WTC11 (cell line): ENCODE measurements at regions not wholly inside any gene's neighbourhood (a gene's known extent, or its start where the extent isn't known, plus 50 kb on each side); places are given as distances from the start of the nearest gene placed in this dataset.

Source experiments
- ATAC-seq: fragments of 200-7000 bp; cut with Tn5 transposase; 2 replicates; pipeline ENCODE4 v1.10.0; 2021; ENCODE audit warnings: mild to moderate bottlenecking, moderate library complexity
- CTCF ChIA-PET: fragments of 300-600 bp; sonication (Branson Sonifier 250); formaldehyde crosslinking; loops from one replicate; lab custom pipeline; 2021; ENCODE audit warnings: antibody characterized with exemption; lab: Charles Lee
- POLR2A ChIA-PET: fragments of 350-600 bp; sonication (Branson Sonifier 250); formaldehyde crosslinking; loops from one replicate; lab custom pipeline; 2021; ENCODE audit warnings: antibody characterized with exemption; lab: Charles Lee
- DNase-seq: peaks from one replicate; pipeline ENCODE4 v3.0.0; 2021; ENCODE audit warnings: low spot score
- H3K27ac Mint-ChIP-seq: 2 replicates; pipeline ENCODE4 v1.8.0; 2021; ENCODE audit warnings: mixed read lengths
- H3K27me3 Mint-ChIP-seq: 2 replicates; pipeline ENCODE4 v1.8.0; 2021; ENCODE audit warnings: low read depth, mild to moderate bottlenecking, moderate library complexity, mixed read lengths
- H3K36me3 Mint-ChIP-seq: 2 replicates; pipeline ENCODE4 v1.8.0; 2021; ENCODE audit warnings: mixed read lengths
- H3K4me1 Mint-ChIP-seq: 2 replicates; pipeline ENCODE4 v1.8.0; 2022; ENCODE audit warnings: mixed read lengths
- H3K4me3 Mint-ChIP-seq: 2 replicates; pipeline ENCODE4 v1.8.0; 2021; ENCODE audit warnings: mild to moderate bottlenecking, moderate library complexity, mixed read lengths
- H3K9me3 Mint-ChIP-seq: 2 replicates; pipeline ENCODE4 v1.8.0; 2021; ENCODE audit warnings: mixed read lengths
- ESRRA ChIP-seq: sonication (generic); formaldehyde crosslinking; IDR thresholded peaks from 2 replicates; pipeline ENCODE4 v1.8.1; 2022; ENCODE audit warnings: mild to moderate bottlenecking, missing genetic modification reagents, borderline replicate concordance
- GTF2I ChIP-seq: fragments of 250-450 bp; sonication (Bioruptor Pico); conservative IDR thresholded peaks from 2 replicates; pipeline ENCODE4 v1.4.0; 2021; ENCODE audit warnings: mild to moderate bottlenecking
- KAT7 ChIP-seq: sonication (generic); formaldehyde crosslinking; IDR thresholded peaks from 2 replicates; pipeline ENCODE4 v1.8.1; 2023; ENCODE audit warnings: missing genetic modification reagents, mild to moderate bottlenecking, borderline replicate concordance
- NR3C1 ChIP-seq: sonication (generic); formaldehyde crosslinking; conservative IDR thresholded peaks from 2 replicates; pipeline ENCODE4 v1.8.1; 2023; ENCODE audit warnings: low read depth, mild to moderate bottlenecking, missing genetic modification reagents
- OVOL2 ChIP-seq: fragments of 250-450 bp; sonication (Bioruptor Pico); IDR thresholded peaks from 2 replicates; pipeline ENCODE4 v1.9.0; 2021; ENCODE audit warnings: mild to moderate bottlenecking, borderline replicate concordance
- PRRX2 ChIP-seq: fragments of 250-450 bp; sonication (Bioruptor Pico); IDR thresholded peaks from 2 replicates; pipeline ENCODE4 v1.8.0; 2021; ENCODE audit warnings: mild to moderate bottlenecking
- SMAD3 ChIP-seq: sonication (generic); formaldehyde crosslinking; IDR thresholded peaks from 2 replicates; pipeline ENCODE4 v1.8.0; 2022; ENCODE audit warnings: missing genetic modification reagents, mild to moderate bottlenecking, borderline replicate concordance
- SP1 ChIP-seq: sonication (generic); formaldehyde crosslinking; conservative IDR thresholded peaks from 2 replicates; pipeline ENCODE4 v1.8.1; 2022; ENCODE audit warnings: missing genetic modification reagents
- TCF7 ChIP-seq: sonication (generic); formaldehyde crosslinking; IDR thresholded peaks from 2 replicates; pipeline ENCODE4 v1.8.0; 2022; ENCODE audit warnings: mild to moderate bottlenecking, low read depth, missing genetic modification reagents, moderate library complexity
- TP53 ChIP-seq: sonication (generic); formaldehyde crosslinking; IDR thresholded peaks from 2 replicates; pipeline ENCODE4 v1.8.1; 2023; ENCODE audit warnings: mild to moderate bottlenecking, missing genetic modification reagents
- ZNF232 ChIP-seq: sonication (generic); formaldehyde crosslinking; IDR thresholded peaks from 2 replicates; pipeline ENCODE4 v1.8.0; 2022; ENCODE audit warnings: mild to moderate bottlenecking, missing genetic modification reagents
- ZNF263 ChIP-seq: sonication (generic); formaldehyde crosslinking; IDR thresholded peaks from 2 replicates; pipeline ENCODE4 v1.8.1; 2022; ENCODE audit warnings: low read depth, mild to moderate bottlenecking, moderate library complexity, missing genetic modification reagents
- ZNF396 ChIP-seq: fragments of 250-450 bp; sonication (Bioruptor Pico); IDR thresholded peaks from 2 replicates; pipeline ENCODE4 v1.8.0; 2021; ENCODE audit warnings: mild to moderate bottlenecking, moderate library complexity, borderline replicate concordance
- TF ChIP-seq, protein P1 (sequence below): sonication (generic); formaldehyde crosslinking; IDR thresholded peaks from 2 replicates; pipeline ENCODE4 v1.8.1; 2023; ENCODE audit warnings: mild to moderate bottlenecking, missing genetic modification reagents
- TF ChIP-seq, protein P2 (sequence below): fragments of 250-450 bp; sonication (Bioruptor Pico); IDR thresholded peaks from 2 replicates; pipeline ENCODE4 v1.9.0; 2021; ENCODE audit warnings: moderate library complexity, mild to moderate bottlenecking, inconsistent platforms, borderline replicate concordance
- TF ChIP-seq, protein P3 (sequence below): sonication (generic); formaldehyde crosslinking; IDR thresholded peaks from 2 replicates; pipeline ENCODE4 v1.8.1; 2022; ENCODE audit warnings: mild to moderate bottlenecking, missing genetic modification reagents, moderate library complexity, borderline replicate concordance
- TF ChIP-seq, protein P4 (sequence below): fragments of 250-450 bp; sonication (Bioruptor Pico); IDR thresholded peaks from 2 replicates; pipeline ENCODE4 v1.9.0; 2021; ENCODE audit warnings: mild to moderate bottlenecking
- TF ChIP-seq, protein P5 (sequence below): sonication (generic); formaldehyde crosslinking; IDR thresholded peaks from 2 replicates; pipeline ENCODE4 v1.8.1; 2022; ENCODE audit warnings: low read depth, mild to moderate bottlenecking, moderate library complexity, missing genetic modification reagents, borderline replicate concordance
- TF ChIP-seq, protein P6 (sequence below): sonication (generic); formaldehyde crosslinking; IDR thresholded peaks from 2 replicates; pipeline ENCODE4 v1.8.1; 2023; ENCODE audit warnings: mild to moderate bottlenecking, missing genetic modification reagents, moderate library complexity
- TF ChIP-seq, protein P7 (sequence below): sonication (generic); formaldehyde crosslinking; IDR thresholded peaks from 2 replicates; pipeline ENCODE4 v1.8.1; 2022; ENCODE audit warnings: missing genetic modification reagents, borderline replicate concordance
- TF ChIP-seq, protein P8 (sequence below): fragments of 250-450 bp; sonication (Bioruptor Pico); IDR thresholded peaks from 2 replicates; pipeline ENCODE4 v1.9.0; 2021; ENCODE audit warnings: mild to moderate bottlenecking

DNA sequence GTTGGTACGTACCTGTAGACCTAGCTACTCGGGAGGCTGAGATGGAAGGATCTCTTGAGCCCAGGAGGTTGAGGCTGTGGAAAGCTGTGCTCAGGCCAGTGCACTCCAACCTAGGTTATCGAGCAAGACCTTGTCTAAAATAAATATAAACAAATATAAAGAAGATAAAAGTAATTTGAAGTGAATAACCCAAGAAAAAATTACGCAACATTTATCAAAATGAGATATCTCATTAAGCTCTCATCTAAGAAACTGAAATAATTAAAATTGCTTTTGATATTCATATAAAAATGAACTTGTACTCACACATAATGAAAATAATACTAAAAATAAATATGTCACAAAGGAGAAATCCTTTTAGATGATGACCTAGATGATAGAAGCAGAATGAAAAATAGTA lies 647.1 kb upstream of the NCAM2 start (continued):
- TF ChIP-seq, protein P1, sequence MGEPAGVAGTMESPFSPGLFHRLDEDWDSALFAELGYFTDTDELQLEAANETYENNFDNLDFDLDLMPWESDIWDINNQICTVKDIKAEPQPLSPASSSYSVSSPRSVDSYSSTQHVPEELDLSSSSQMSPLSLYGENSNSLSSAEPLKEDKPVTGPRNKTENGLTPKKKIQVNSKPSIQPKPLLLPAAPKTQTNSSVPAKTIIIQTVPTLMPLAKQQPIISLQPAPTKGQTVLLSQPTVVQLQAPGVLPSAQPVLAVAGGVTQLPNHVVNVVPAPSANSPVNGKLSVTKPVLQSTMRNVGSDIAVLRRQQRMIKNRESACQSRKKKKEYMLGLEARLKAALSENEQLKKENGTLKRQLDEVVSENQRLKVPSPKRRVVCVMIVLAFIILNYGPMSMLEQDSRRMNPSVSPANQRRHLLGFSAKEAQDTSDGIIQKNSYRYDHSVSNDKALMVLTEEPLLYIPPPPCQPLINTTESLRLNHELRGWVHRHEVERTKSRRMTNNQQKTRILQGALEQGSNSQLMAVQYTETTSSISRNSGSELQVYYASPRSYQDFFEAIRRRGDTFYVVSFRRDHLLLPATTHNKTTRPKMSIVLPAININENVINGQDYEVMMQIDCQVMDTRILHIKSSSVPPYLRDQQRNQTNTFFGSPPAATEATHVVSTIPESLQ (CRISPR knock-in tag) = no peak
- TF ChIP-seq TP53 (CRISPR knock-in tag) (no peak), GTF2I (no peak), OVOL2 (no peak), KAT7 (CRISPR knock-in tag) (no peak)
- TF ChIP-seq, protein P2, sequence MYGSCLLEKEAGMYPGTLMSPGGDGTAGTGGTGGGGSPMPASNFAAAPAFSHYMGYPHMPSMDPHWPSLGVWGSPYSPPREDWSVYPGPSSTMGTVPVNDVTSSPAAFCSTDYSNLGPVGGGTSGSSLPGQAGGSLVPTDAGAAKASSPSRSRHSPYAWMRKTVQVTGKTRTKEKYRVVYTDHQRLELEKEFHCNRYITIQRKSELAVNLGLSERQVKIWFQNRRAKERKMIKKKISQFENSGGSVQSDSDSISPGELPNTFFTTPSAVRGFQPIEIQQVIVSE (CRISPR knock-in tag) = no peak
- TF ChIP-seq, protein P3, sequence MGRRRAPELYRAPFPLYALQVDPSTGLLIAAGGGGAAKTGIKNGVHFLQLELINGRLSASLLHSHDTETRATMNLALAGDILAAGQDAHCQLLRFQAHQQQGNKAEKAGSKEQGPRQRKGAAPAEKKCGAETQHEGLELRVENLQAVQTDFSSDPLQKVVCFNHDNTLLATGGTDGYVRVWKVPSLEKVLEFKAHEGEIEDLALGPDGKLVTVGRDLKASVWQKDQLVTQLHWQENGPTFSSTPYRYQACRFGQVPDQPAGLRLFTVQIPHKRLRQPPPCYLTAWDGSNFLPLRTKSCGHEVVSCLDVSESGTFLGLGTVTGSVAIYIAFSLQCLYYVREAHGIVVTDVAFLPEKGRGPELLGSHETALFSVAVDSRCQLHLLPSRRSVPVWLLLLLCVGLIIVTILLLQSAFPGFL (CRISPR knock-in tag) = no peak
- TF ChIP-seq, protein P4, sequence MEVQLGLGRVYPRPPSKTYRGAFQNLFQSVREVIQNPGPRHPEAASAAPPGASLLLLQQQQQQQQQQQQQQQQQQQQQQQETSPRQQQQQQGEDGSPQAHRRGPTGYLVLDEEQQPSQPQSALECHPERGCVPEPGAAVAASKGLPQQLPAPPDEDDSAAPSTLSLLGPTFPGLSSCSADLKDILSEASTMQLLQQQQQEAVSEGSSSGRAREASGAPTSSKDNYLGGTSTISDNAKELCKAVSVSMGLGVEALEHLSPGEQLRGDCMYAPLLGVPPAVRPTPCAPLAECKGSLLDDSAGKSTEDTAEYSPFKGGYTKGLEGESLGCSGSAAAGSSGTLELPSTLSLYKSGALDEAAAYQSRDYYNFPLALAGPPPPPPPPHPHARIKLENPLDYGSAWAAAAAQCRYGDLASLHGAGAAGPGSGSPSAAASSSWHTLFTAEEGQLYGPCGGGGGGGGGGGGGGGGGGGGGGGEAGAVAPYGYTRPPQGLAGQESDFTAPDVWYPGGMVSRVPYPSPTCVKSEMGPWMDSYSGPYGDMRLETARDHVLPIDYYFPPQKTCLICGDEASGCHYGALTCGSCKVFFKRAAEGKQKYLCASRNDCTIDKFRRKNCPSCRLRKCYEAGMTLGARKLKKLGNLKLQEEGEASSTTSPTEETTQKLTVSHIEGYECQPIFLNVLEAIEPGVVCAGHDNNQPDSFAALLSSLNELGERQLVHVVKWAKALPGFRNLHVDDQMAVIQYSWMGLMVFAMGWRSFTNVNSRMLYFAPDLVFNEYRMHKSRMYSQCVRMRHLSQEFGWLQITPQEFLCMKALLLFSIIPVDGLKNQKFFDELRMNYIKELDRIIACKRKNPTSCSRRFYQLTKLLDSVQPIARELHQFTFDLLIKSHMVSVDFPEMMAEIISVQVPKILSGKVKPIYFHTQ (CRISPR knock-in tag) = no peak

DNA sequence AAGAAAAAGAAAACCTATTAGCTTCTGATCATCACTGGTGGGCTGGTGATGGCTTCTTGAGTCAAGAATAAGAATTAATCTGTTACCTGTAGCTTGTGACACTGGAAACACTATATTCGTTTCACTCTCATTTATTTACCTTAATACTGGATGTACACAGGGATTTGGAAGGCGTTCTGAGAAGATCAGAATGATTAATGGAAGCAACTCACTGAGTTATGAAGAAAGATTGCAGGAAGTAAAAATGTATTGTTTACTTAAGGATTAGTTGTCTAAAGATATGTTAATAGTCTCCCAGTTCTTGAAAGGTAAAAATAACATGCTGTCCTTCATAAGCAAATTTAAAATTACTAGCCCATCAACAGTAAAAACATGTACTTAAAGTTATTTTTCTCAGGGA lies 644.9 kb upstream of the NCAM2 start:
- DNase-seq (no peak), ATAC-seq (no peak)
- Mint-ChIP-seq H3K27me3 (peaks cover 23% of the 10 kb centered on the region), H3K27ac (no peak overlapping the region), H3K4me1 (peaks cover 20% of the 10 kb centered on the region), H3K4me3 (no peak overlapping the region), H3K9me3 (peaks cover 3% of the 10 kb centered on the region; the same call in 1 of the 2 replicates), H3K36me3 (no peaks in the 10 kb centered on the region)
- ChIA-PET CTCF (no interaction called here), POLR2A (interaction anchor here (0.7 kb wide), 1 partner anchor 43 kb away, joined by 3 read pairs; no protein-coding TSS in a partner anchor)
- TF ChIP-seq, protein P3 (CRISPR knock-in tag) = no peak
- TF ChIP-seq ESRRA (CRISPR knock-in tag) = no peak
- TF ChIP-seq TCF7 (CRISPR knock-in tag) = no peak
- TF ChIP-seq, protein P5, sequence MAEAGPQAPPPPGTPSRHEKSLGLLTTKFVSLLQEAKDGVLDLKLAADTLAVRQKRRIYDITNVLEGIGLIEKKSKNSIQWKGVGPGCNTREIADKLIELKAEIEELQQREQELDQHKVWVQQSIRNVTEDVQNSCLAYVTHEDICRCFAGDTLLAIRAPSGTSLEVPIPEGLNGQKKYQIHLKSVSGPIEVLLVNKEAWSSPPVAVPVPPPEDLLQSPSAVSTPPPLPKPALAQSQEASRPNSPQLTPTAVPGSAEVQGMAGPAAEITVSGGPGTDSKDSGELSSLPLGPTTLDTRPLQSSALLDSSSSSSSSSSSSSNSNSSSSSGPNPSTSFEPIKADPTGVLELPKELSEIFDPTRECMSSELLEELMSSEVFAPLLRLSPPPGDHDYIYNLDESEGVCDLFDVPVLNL (CRISPR knock-in tag) = no peak
- TF ChIP-seq GTF2I = no peak
- TF ChIP-seq, protein P6, sequence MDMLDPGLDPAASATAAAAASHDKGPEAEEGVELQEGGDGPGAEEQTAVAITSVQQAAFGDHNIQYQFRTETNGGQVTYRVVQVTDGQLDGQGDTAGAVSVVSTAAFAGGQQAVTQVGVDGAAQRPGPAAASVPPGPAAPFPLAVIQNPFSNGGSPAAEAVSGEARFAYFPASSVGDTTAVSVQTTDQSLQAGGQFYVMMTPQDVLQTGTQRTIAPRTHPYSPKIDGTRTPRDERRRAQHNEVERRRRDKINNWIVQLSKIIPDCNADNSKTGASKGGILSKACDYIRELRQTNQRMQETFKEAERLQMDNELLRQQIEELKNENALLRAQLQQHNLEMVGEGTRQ (CRISPR knock-in tag) = no peak
- TF ChIP-seq TP53 (CRISPR knock-in tag) = no peak
- no peak for TF ChIP-seq KAT7 (CRISPR knock-in tag)
- no peak for TF ChIP-seq ZNF263 (CRISPR knock-in tag)
- TF ChIP-seq PRRX2 (CRISPR knock-in tag) = no peak
- no peak for TF ChIP-seq SMAD3
- TF ChIP-seq NR3C1 (CRISPR knock-in tag) = no peak
- no peak for TF ChIP-seq ZNF396 (CRISPR knock-in tag)
- TF ChIP-seq, protein P7, sequence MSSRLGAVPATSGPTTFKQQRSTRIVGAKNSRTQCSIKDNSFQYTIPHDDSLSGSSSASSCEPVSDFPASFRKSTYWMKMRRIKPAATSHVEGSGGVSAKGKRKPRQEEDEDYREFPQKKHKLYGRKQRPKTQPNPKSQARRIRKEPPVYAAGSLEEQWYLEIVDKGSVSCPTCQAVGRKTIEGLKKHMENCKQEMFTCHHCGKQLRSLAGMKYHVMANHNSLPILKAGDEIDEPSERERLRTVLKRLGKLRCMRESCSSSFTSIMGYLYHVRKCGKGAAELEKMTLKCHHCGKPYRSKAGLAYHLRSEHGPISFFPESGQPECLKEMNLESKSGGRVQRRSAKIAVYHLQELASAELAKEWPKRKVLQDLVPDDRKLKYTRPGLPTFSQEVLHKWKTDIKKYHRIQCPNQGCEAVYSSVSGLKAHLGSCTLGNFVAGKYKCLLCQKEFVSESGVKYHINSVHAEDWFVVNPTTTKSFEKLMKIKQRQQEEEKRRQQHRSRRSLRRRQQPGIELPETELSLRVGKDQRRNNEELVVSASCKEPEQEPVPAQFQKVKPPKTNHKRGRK (CRISPR knock-in tag) = no peak
- no peak for TF ChIP-seq ZNF232
- no peak for TF ChIP-seq SP1 (CRISPR knock-in tag)
- TF ChIP-seq, protein P8, sequence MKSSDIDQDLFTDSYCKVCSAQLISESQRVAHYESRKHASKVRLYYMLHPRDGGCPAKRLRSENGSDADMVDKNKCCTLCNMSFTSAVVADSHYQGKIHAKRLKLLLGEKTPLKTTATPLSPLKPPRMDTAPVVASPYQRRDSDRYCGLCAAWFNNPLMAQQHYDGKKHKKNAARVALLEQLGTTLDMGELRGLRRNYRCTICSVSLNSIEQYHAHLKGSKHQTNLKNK = no peak
